ENCODE measurements at regions not wholly inside any gene's neighbourhood (a gene's known extent, or its start where the extent isn't known, plus 50 kb on each side); places are given as distances from the start of the nearest gene placed in this dataset.

GRCh38 chr11:15635521-15635920 is 520.8 kb downstream of the INSC start:
- TF ChIP-seq, protein P1, sequence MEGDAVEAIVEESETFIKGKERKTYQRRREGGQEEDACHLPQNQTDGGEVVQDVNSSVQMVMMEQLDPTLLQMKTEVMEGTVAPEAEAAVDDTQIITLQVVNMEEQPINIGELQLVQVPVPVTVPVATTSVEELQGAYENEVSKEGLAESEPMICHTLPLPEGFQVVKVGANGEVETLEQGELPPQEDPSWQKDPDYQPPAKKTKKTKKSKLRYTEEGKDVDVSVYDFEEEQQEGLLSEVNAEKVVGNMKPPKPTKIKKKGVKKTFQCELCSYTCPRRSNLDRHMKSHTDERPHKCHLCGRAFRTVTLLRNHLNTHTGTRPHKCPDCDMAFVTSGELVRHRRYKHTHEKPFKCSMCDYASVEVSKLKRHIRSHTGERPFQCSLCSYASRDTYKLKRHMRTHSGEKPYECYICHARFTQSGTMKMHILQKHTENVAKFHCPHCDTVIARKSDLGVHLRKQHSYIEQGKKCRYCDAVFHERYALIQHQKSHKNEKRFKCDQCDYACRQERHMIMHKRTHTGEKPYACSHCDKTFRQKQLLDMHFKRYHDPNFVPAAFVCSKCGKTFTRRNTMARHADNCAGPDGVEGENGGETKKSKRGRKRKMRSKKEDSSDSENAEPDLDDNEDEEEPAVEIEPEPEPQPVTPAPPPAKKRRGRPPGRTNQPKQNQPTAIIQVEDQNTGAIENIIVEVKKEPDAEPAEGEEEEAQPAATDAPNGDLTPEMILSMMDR (conservative IDR thresholded peaks at IDR 0.05; ENCODE audit: low read length): no peak
- TF ChIP-seq EZH2phosphoT487 (IDR thresholded peaks at IDR 0.05; ENCODE audit: borderline replicate concordance): no peak
